H9 (cell line): ENCODE measurements at regions not wholly inside any gene's neighbourhood (a gene's known extent, or its start where the extent isn't known, plus 50 kb on each side); places are given as distances from the start of the nearest gene placed in this dataset.

Experiments used
- DNase-seq: peaks from one replicate; pipeline ENCODE4 v3.0.0-alpha.2; 2017
- H2AFZ ChIP-seq: one replicate; pipeline ENCODE4 v1.6.1; 2013; ENCODE audit warnings: mild to moderate bottlenecking, low read length, control low read depth, moderate library complexity
- H2AK5ac ChIP-seq: 2 replicates; pipeline ENCODE4 v1.6.1; 2013; ENCODE audit warnings: low read length, control low read depth, mixed read lengths; ENCODE audit not compliant: insufficient read length
- H2BK120ac ChIP-seq: one replicate; pipeline ENCODE4 v1.6.1; 2013; ENCODE audit warnings: low read depth, mild to moderate bottlenecking, low read length, control low read depth, inconsistent platforms; ENCODE audit not compliant: poor library complexity, severe bottlenecking
- H2BK12ac ChIP-seq: 2 replicates; pipeline ENCODE4 v1.6.1; 2013; ENCODE audit warnings: low read length, control low read depth, mixed read lengths, low read depth; ENCODE audit not compliant: insufficient read length
- H2BK15ac ChIP-seq: 2 replicates; pipeline ENCODE4 v1.6.1; 2013; ENCODE audit warnings: low read depth, low read length, control low read depth
- H2BK20ac ChIP-seq: one replicate; pipeline ENCODE4 v1.6.1; 2013; ENCODE audit warnings: low read depth, mild to moderate bottlenecking, low read length, control low read depth, inconsistent platforms; ENCODE audit not compliant: poor library complexity, severe bottlenecking
- H2BK5ac ChIP-seq: 2 replicates; pipeline ENCODE4 v1.6.1; 2013; ENCODE audit warnings: low read length, control low read depth, mixed read lengths; ENCODE audit not compliant: insufficient read length
- H3K14ac ChIP-seq: 2 replicates; pipeline ENCODE4 v1.6.1; 2013; ENCODE audit warnings: low read length, control low read depth; ENCODE audit not compliant: insufficient read depth
- H3K18ac ChIP-seq: 2 replicates; pipeline ENCODE4 v1.6.1; 2013; ENCODE audit warnings: low read depth, mild to moderate bottlenecking, mixed read lengths, low read length, control low read depth; ENCODE audit not compliant: insufficient read length
- H3K23ac ChIP-seq: 2 replicates; pipeline ENCODE4 v1.6.1; 2013; ENCODE audit warnings: low read length, control low read depth, mixed read lengths, low read depth; ENCODE audit not compliant: insufficient read length
- H3K23me2 ChIP-seq: 2 replicates; pipeline ENCODE4 v1.6.1; 2013; ENCODE audit warnings: low read depth, mild to moderate bottlenecking, mixed read lengths, low read length, control low read depth; ENCODE audit not compliant: insufficient read length, poor library complexity, severe bottlenecking
- H3K27ac ChIP-seq: 2 replicates; pipeline ENCODE4 v1.5.1; 2013; ENCODE audit warnings: low read length, control low read depth, mixed read lengths, low read depth; ENCODE audit not compliant: insufficient read length
- H3K27me3 ChIP-seq: 2 replicates; pipeline ENCODE4 v1.6.1; 2013; ENCODE audit warnings: low read length, control low read depth, inconsistent platforms; ENCODE audit not compliant: insufficient read depth
- H3K4ac ChIP-seq: 2 replicates; pipeline ENCODE4 v1.6.1; 2013; ENCODE audit warnings: low read depth, mild to moderate bottlenecking, control low read depth, inconsistent platforms, low read length, moderate library complexity
- H3K4me1 ChIP-seq: 2 replicates; pipeline ENCODE4 v1.6.1; 2013; ENCODE audit warnings: low read length, control low read depth, inconsistent platforms; ENCODE audit not compliant: insufficient read depth
- H3K4me2 ChIP-seq: 2 replicates; pipeline ENCODE4 v1.6.1; 2013; ENCODE audit warnings: low read length, control low read depth, mixed read lengths; ENCODE audit not compliant: insufficient read length, insufficient read depth
- H3K56ac ChIP-seq: 2 replicates; pipeline ENCODE4 v1.6.1; 2013; ENCODE audit warnings: low read depth, mild to moderate bottlenecking, mixed read lengths, low read length, control low read depth; ENCODE audit not compliant: insufficient read length
- H3K79me1 ChIP-seq: 2 replicates; pipeline ENCODE4 v1.6.1; 2013; ENCODE audit warnings: low read depth, mild to moderate bottlenecking, moderate library complexity, low read length, control low read depth, inconsistent platforms; ENCODE audit not compliant: insufficient read depth, poor library complexity, severe bottlenecking
- H3K79me2 ChIP-seq: 2 replicates; pipeline ENCODE4 v1.6.1; 2013; ENCODE audit warnings: low read length, control low read depth, inconsistent platforms; ENCODE audit not compliant: insufficient read depth
- H3K9ac ChIP-seq: 2 replicates; pipeline ENCODE4 v1.6.1; 2013; ENCODE audit warnings: low read length, control low read depth, mixed read lengths; ENCODE audit not compliant: insufficient read length; ENCODE audit errors: extremely low read depth
- H3K9me3 ChIP-seq: one replicate; pipeline ENCODE4 v1.6.1; 2013; ENCODE audit warnings: low read depth, low read length, inconsistent platforms; ENCODE audit not compliant: control insufficient read depth
- H3T11ph ChIP-seq: one replicate; pipeline ENCODE4 v1.6.1; 2013; ENCODE audit warnings: mild to moderate bottlenecking, low read length, control low read depth, inconsistent platforms
- H4K20me1 ChIP-seq: one replicate; pipeline ENCODE4 v1.6.1; 2013; ENCODE audit not compliant: control insufficient read depth, insufficient read length, insufficient read depth
- H4K5ac ChIP-seq: 2 replicates; pipeline ENCODE4 v1.6.1; 2013; ENCODE audit warnings: low read depth, mild to moderate bottlenecking, mixed read lengths, low read length, control low read depth; ENCODE audit not compliant: insufficient read length
- H4K8ac ChIP-seq: replicated peaks from 2 replicates; pipeline ENCODE4 v1.6.1; 2013; ENCODE audit warnings: low read length, control low read depth, mixed read lengths, low read depth; ENCODE audit not compliant: insufficient read length
- H4K91ac ChIP-seq: 2 replicates; pipeline ENCODE4 v1.6.1; 2013; ENCODE audit warnings: low read depth, mild to moderate bottlenecking, moderate library complexity, mixed read lengths, low read length, control low read depth; ENCODE audit not compliant: insufficient read length
- H3K27ac Mint-ChIP-seq, 3 experiments: 2 replicates in 2 of 3; 3 replicates in 1 of 3; pipeline ENCODE4 v1.8.0; 2020 to 2021; ENCODE audit warnings: mixed read lengths in 3 of 3, mild to moderate bottlenecking in 1 of 3, moderate library complexity in 1 of 3
- H3K27me3 Mint-ChIP-seq: 2 replicates; pipeline ENCODE4 v1.8.0; 2021; ENCODE audit warnings: low read depth, mild to moderate bottlenecking, moderate library complexity, mixed read lengths
- H3K36me3 Mint-ChIP-seq, 3 experiments: 2 replicates in 2 of 3; 3 replicates in 1 of 3; pipeline ENCODE4 v1.8.0; 2020 to 2021; ENCODE audit warnings: low read depth in 3 of 3, mixed read lengths in 3 of 3; ENCODE audit not compliant: insufficient read depth in 1 of 3
- H3K4me1 Mint-ChIP-seq, 2 experiments: 2 replicates each; pipeline ENCODE4 v1.8.0; 2020; ENCODE audit warnings: mixed read lengths in 2 of 2
- H3K4me3 Mint-ChIP-seq, 2 experiments: 2 replicates in 1 of 2; 3 replicates in 1 of 2; pipeline ENCODE4 v1.8.0; 2020 to 2021; ENCODE audit warnings: mild to moderate bottlenecking in 2 of 2, mixed read lengths in 2 of 2, moderate library complexity in 1 of 2
- H3K9me3 Mint-ChIP-seq, 2 experiments: 2 replicates in 1 of 2; 3 replicates in 1 of 2; pipeline ENCODE4 v1.8.0; 2020; ENCODE audit warnings: mild to moderate bottlenecking in 2 of 2, mixed read lengths in 2 of 2, moderate library complexity in 1 of 2
- WGBS: extraction: QIAGEN DNeasy Blood & Tissue Kit; methylation state at CpG from one replicate; pipeline ENCODE4 v1.1.7; 2013; ENCODE audit warnings: missing lambda C conversion rate, low lambda C conversion rate, mixed read lengths; ENCODE audit not compliant: insufficient read length; ENCODE audit errors: extremely low coverage; 5-methylcytosine and 5-hydroxymethylcytosine counted together
- TF ChIP-seq, protein P1 (sequence below): fragments of 200-600 bp; sonication (generic); conservative IDR thresholded peaks from 3 replicates; pipeline ENCODE4 v1.8.0; 2021; ENCODE audit warnings: antibody characterized with exemption, mild to moderate bottlenecking

DNA sequence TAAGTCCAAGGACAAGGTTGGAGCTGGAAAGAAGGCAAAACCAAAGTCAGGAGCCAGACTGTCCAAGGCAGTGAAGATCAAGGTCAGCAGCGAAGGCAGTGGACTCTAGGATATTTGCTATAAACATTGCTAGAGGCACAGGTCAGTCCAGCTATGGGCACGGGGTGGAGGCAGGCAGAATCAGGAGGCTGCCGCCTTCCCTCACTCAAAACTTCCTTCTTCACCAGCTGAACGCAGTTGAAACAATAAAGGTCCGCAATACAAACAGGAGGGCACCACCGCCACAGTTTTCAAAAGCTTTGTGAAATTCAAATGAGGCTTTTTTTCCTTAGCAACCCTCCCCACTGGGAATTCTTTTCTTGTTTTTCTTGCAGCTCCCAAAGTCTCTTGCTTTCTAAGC is 372.4 kb downstream of the NXPE2 start:
- no peak overlapping the region for H4K8ac ChIP-seq
- H4K91ac ChIP-seq, result no peak overlapping the region
- H2BK120ac ChIP-seq, result no peak overlapping the region
- Mint-ChIP-seq H3K4me1 (peaks cover 27 to 28% of the 10 kb centered on the region in 2 experiments), H3K36me3 (peaks cover 0 to 6% (median 0%) of the 10 kb centered on the region in 3 experiments; a peak in 2 of 7 replicates), H3K27me3 (peaks cover 39% of the 10 kb centered on the region), H3K9me3 (peaks cover under 1% of the 10 kb centered on the region in 2 experiments; a peak in 3 of 5 replicates), H3K4me3 (no peak overlapping the region), H3K27ac (no peak overlapping the region)
- no peak overlapping the region for H2BK12ac ChIP-seq
- no peaks in the 10 kb centered on the region for H3K9me3 ChIP-seq
- TF ChIP-seq, protein P1, sequence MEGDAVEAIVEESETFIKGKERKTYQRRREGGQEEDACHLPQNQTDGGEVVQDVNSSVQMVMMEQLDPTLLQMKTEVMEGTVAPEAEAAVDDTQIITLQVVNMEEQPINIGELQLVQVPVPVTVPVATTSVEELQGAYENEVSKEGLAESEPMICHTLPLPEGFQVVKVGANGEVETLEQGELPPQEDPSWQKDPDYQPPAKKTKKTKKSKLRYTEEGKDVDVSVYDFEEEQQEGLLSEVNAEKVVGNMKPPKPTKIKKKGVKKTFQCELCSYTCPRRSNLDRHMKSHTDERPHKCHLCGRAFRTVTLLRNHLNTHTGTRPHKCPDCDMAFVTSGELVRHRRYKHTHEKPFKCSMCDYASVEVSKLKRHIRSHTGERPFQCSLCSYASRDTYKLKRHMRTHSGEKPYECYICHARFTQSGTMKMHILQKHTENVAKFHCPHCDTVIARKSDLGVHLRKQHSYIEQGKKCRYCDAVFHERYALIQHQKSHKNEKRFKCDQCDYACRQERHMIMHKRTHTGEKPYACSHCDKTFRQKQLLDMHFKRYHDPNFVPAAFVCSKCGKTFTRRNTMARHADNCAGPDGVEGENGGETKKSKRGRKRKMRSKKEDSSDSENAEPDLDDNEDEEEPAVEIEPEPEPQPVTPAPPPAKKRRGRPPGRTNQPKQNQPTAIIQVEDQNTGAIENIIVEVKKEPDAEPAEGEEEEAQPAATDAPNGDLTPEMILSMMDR, result no peak
- no peak overlapping the region for H4K5ac ChIP-seq
- H3K4ac ChIP-seq, result no peak overlapping the region
- no peak for DNase-seq
- no peaks in the 10 kb centered on the region for H3K23me2 ChIP-seq
- H3K79me2 ChIP-seq, result no peaks in the 10 kb centered on the region
- H2AK5ac ChIP-seq, result no peak overlapping the region
- H3K23ac ChIP-seq, result no peak overlapping the region
- no peak overlapping the region for H2BK20ac ChIP-seq
- no peak overlapping the region for H2BK15ac ChIP-seq
- H3K79me1 ChIP-seq, result no peaks in the 10 kb centered on the region
- H3K9ac ChIP-seq, result no peak overlapping the region
- no peak overlapping the region for H3T11ph ChIP-seq
- WGBS, result no CpG with 5 or more reads among the region's 6 CpGs
- H3K27me3 ChIP-seq, result no peaks in the 10 kb centered on the region
- H3K18ac ChIP-seq, result no peak overlapping the region
- no peak overlapping the region for H3K4me2 ChIP-seq
- no peaks in the 10 kb centered on the region for H4K20me1 ChIP-seq
- no peak overlapping the region for H3K56ac ChIP-seq
- H3K4me1 ChIP-seq, result no peaks in the 10 kb centered on the region
- no peak overlapping the region for H2AFZ ChIP-seq
- no peak overlapping the region for H3K14ac ChIP-seq
- no peak overlapping the region for H3K27ac ChIP-seq
- H2BK5ac ChIP-seq, result no peak overlapping the region
